ENCODE measurements at regions not wholly inside any gene's neighbourhood (a gene's known extent, or its start where the extent isn't known, plus 50 kb on each side); places are given as distances from the start of the nearest gene placed in this dataset.

DNA sequence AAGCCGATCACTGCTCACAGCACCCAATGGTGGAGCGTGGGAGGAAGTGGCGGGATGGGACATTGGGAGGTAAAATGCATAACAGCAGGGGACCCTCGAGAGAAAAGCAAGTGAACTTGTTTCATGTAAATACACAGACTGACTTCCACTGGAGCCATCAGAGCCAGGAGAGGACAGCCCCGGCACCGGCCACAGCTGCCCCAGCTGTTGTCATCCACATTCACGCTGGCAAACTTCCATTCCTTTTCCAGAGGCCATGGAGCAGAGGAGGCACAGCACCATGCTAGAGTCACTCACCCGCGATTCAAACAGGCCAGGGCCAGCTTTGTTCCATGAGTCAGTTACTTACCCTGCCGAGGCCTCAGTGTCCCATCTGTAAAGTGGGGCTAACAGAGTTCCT lies 610.9 kb upstream of the SALL3 start:
- TF ChIP-seq CTCF (IDR thresholded peaks at IDR 0.05): no peak
- no peak for TF ChIP-seq POLR2A (IDR thresholded peaks at IDR 0.05)

Data from heart left ventricle (tissue), 13 donors.